Hematopoietic multipotent progenitor cell treated with erythropoietin and hydrocortisone succinate and interleukin-3 and kit ligand, for 4 days (in vitro differentiated cells): ENCODE measurements at regions not wholly inside any gene's neighbourhood (a gene's known extent, or its start where the extent isn't known, plus 50 kb on each side); places are given as distances from the start of the nearest gene placed in this dataset.
A peak's percentile ranks its signal among the peaks of the same experiment; 100 is the strongest.
"Not testable (repeated sequence)": the region's sequence is repeated elsewhere in the genome, so short reads cannot be mapped to it uniquely, and the experiment has no call there.

Source experiments
- DNase-seq: peaks from one replicate; pipeline ENCODE4 v3.0.0-alpha.2; 2015

- DNase-seq, result not testable (repeated sequence)
Measured at GRCh38 chr2:76697439-76697838, 824.7 kb downstream of the LRRTM4 start.

- no peak for DNase-seq
Measured at GRCh38 chr2:76692908-76693307, 829.3 kb downstream of the LRRTM4 start.

GRCh38 chr2:76688732-76689131, 833.4 kb downstream of the LRRTM4 start:
- DNase-seq, result no peak

GRCh38 chr2:76687923-76688322, 834.3 kb downstream of the LRRTM4 start:
- no peak for DNase-seq

GRCh38 chr2:76684756-76685155, 837.4 kb downstream of the LRRTM4 start:
- DNase-seq, result no peak

- DNase-seq, result no peak
Measured at GRCh38 chr2:76679025-76679396, 843.2 kb downstream of the LRRTM4 start.

- no peak for DNase-seq
Measured at GRCh38 chr2:76678383-76679024, 843.7 kb downstream of the LRRTM4 start.

GRCh38 chr2:76675212-76675611, 847.0 kb downstream of the LRRTM4 start:
- no peak for DNase-seq

GRCh38 chr2:76672798-76673197, 849.4 kb downstream of the LRRTM4 start:
- no peak for DNase-seq

- DNase-seq, result no peak
Measured at GRCh38 chr2:76669966-76670465, 852.2 kb downstream of the LRRTM4 start.

- no peak for DNase-seq
Measured at GRCh38 chr2:76668279-76668678, 853.9 kb downstream of the LRRTM4 start.

- DNase-seq, result no peak
Measured at GRCh38 chr2:76667821-76668271, 854.3 kb downstream of the LRRTM4 start.

- DNase-seq, result no peak
Measured at GRCh38 chr2:76642129-76642528, 880.0 kb downstream of the LRRTM4 start.

GRCh38 chr2:76641506-76641905, 880.7 kb downstream of the LRRTM4 start:
- no peak for DNase-seq

- DNase-seq, result no peak
Measured at GRCh38 chr2:76640905-76641304, 881.3 kb downstream of the LRRTM4 start.

GRCh38 chr2:76639171-76639680, 883.0 kb downstream of the LRRTM4 start:
- no peak for DNase-seq

GRCh38 chr2:76633276-76633921, 888.8 kb downstream of the LRRTM4 start:
- no peak for DNase-seq

GRCh38 chr2:76625101-76625500, 897.1 kb downstream of the LRRTM4 start:
- no peak for DNase-seq

- DNase-seq, result no peak
Measured at GRCh38 chr2:76613330-76613729, 902.6 kb upstream of the GCFC2 start.

- DNase-seq, result no peak
Measured at GRCh38 chr2:76612764-76613163, 902.0 kb upstream of the GCFC2 start.

GRCh38 chr2:76610451-76610850, 899.7 kb upstream of the GCFC2 start:
- DNase-seq, result no peak

- DNase-seq, result peak; percentile 89
Measured at GRCh38 chr2:76599732-76600368, 889.1 kb upstream of the GCFC2 start.

GRCh38 chr2:76584474-76584873, 873.8 kb upstream of the GCFC2 start:
- no peak for DNase-seq

- DNase-seq, result no peak
Measured at GRCh38 chr2:76579911-76580310, 869.2 kb upstream of the GCFC2 start.
